Heart right ventricle (tissue), 16 donors: ENCODE measurements at regions not wholly inside any gene's neighbourhood (a gene's known extent, or its start where the extent isn't known, plus 50 kb on each side); places are given as distances from the start of the nearest gene placed in this dataset.

ENCODE experiments used
- ATAC-seq, 8 donors: fragments of 200-7000 bp; cut with Tn5 transposase; one replicate each; pipeline ENCODE4 v1.9.1; 2020; ENCODE audit warnings: mild to moderate bottlenecking in 8 of 8, moderate library complexity in 8 of 8, moderate number of reproducible peaks in 1 of 8
- DNase-seq, 2 donors: peaks; one replicate each; pipeline ENCODE4 v3.0.0-alpha.2; 2020
- H3K27ac ChIP-seq, 10 donors: fragments of 200-600 bp; sonication (generic) in 2 of 10; one replicate each; pipeline versions ENCODE4 v1.5.0 to v1.8.0; 2020 to 2022; ENCODE audit warnings: mild to moderate bottlenecking in 3 of 10
- H3K27me3 ChIP-seq, 7 donors: fragments of 200-600 bp; one replicate each; pipeline ENCODE4 v1.8.0; 2021 to 2022; ENCODE audit warnings: mild to moderate bottlenecking in 2 of 7
- H3K36me3 ChIP-seq, 9 donors: fragments of 200-600 bp; sonication (generic) in 1 of 9; one replicate each; pipeline versions ENCODE4 v1.5.0 to v1.8.0; 2020 to 2022; ENCODE audit warnings: mild to moderate bottlenecking in 2 of 9
- H3K4me1 ChIP-seq, 9 donors: fragments of 200-600 bp; sonication (generic) in 1 of 9; one replicate each; pipeline versions ENCODE4 v1.5.0 to v1.8.0; 2020 to 2022; ENCODE audit warnings: mild to moderate bottlenecking in 4 of 9
- H3K4me3 ChIP-seq, 10 donors: fragments of 200-600 bp; sonication (generic) in 2 of 10; one replicate each; pipeline versions ENCODE4 v1.5.0 to v1.8.0; 2020 to 2022; ENCODE audit warnings: mild to moderate bottlenecking in 7 of 10, moderate library complexity in 2 of 10
- H3K9me3 ChIP-seq, 11 donors: fragments of 200-600 bp in 10 of 11; sonication (generic) in 2 of 11; one replicate each; pipeline versions ENCODE4 v1.5.0 to v1.8.0; 2013 to 2022; ENCODE audit warnings: mild to moderate bottlenecking in 2 of 11, control low read depth in 1 of 11, moderate library complexity in 1 of 11
- CTCF ChIP-seq, 9 donors: fragments of 200-600 bp; sonication (generic) in 2 of 9; IDR thresholded peaks; one replicate each; pipeline versions ENCODE4 v1.5.0 to v1.8.0; 2021 to 2022; ENCODE audit warnings: antibody characterized with exemption in 9 of 9, mild to moderate bottlenecking in 5 of 9, moderate library complexity in 1 of 9
- WGBS, 2 donors: extraction: QIAGEN DNeasy Blood & Tissue Kit; methylation state at CpG; one replicate each; pipeline ENCODE4 v1.1.7; 2013; ENCODE audit warnings: inconsistent platforms in 1 of 2; 5-methylcytosine and 5-hydroxymethylcytosine counted together
- intact Hi-C, 10 donors: fragments of 100-400 bp; cut with DNase I; formaldehyde crosslinking; loops; one replicate each; pipeline versions ENCODE4 v1.11.1 to v1.14.2; 2022
- donor health status: Arrhythmogenic right ventricular cardiomyopathy.
- donor health status: ischemic (EF 13 %, LVEDD 7.1; RV severe dilation, severe dysfunction).
- donor health status: healthy with polysubstance abuse.
- donor health status: DM: no; HTN: yes; CAD: no.
- donor health status: DM: no; HTN: no; CAD: no.
- donor health status: ischemic (EF 25% LVEDD 6.9; RV normal size, moderate dysfunction).
- donor health status: ischemic (EF 25% LVEDD 5.7; RV mildly dilated, moderate dysfunction).
- donor health status: healthy.
- donor health status: DM: yes; HTN: yes; CAD: no.
- donor health status: Ischemic cardiomyopathy.
- donor health status: ischemic (EF 35%, LVEDD 5.7; RV mildly dilated, moderate dysfunction).
- donor health status: nonischemic (EF 11% LVEDD 7.7; RV severe dilation, severe dysfunction).
- donor health status: DM: yes; HTN: yes; CAD: no.
- donor health status: PGD.
- donor health status: ischemic (EF 29% LVEDD 5.4; RV normal size, mild dysfunction).
- donor health status: nonischemic (EF 23%, LVEDD 6.1; RV moderate dilation, normal function).

DNA sequence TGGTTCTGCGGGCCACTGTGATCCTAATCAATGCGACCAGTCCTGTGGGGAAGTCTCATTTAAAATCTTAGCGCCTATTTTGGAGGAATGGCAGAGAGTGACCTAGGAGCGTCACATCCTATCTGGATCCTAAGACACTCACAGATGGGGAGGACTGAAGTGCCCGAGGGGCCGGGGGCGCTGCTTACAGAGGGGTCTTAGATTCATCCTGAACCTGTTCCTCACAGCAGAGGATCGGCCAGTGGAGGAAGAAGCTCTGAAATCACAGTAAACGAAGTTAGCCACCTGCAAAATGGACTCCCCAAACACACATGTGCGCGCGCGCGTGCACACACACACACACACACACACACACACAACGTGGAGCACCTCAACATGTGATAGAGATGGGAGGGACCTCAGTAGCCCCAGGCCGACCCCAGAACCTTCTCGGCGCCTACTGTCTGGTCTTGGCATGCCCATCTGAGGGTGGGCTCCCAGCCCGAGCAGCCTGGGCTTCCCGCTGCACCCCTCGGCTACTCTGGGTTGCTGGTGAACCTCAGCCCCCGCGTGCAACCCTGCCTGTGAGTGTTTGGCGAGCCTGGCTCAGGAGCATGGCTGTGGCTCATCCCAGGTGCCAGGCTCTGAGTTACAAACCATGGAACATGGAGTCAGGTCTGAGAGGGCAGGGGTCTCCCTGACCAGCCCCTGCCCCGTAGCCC, 613.3 kb downstream of the TBC1D22A start:
- DNase-seq (no peak), ATAC-seq (no peak)
- H3K36me3 ChIP-seq = no peaks in the 10 kb centered on the region
- no peaks in the 10 kb centered on the region for H3K4me1 ChIP-seq
- intact Hi-C loops = loop anchor here in 1 of 10 donors (10.0 kb wide), 1 partner anchor 59 kb away; no protein-coding TSS in a partner anchor
- H3K9me3 ChIP-seq = no peaks in the 10 kb centered on the region
- no peak for TF ChIP-seq CTCF (IDR thresholded peaks at IDR 0.05)
- H3K4me3 ChIP-seq = no peak overlapping the region
- H3K27me3 ChIP-seq = peaks cover 0 to 68% (median 33%) of the 10 kb centered on the region in 7 donors
- 72 to 86% methylated on average over 25 of the region's 25 CpGs for WGBS, 2 donors
- H3K27ac ChIP-seq = no peak overlapping the region

DNA sequence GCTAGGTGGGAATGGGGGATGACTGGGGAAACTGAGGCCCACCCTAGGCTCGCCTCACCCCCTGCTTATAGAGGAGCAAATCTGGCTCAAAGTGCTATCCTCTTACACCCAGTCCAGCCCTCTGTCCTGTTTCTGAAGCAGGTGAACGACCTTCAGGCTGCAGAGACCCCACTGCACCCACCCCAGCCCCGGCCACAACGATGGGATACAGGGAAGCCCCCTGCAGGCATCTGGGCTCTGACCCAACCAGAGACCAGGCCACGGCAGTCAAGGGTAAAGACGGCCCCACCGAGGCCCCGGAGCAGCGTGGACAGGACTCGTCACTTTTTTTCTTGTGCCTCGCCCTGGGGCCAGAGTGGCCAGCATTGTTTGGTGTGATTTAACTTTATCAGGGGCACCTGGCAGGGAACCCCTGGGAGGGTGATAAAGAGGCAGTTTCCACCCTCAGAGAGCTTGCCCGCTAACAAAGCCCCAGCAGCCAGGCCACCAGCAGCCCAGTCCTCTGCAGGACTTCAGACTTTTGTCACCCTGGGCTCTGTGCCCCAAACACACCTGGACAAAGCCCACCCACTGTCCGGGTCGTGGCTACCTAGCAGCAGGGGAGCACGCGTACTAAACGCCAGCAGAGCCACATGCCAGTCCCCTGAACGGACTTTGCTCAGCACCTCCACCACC, 612.6 kb downstream of the TBC1D22A start:
- 81 to 82% methylated on average over 18 of the region's 18 CpGs for WGBS, 2 donors
- H3K27me3 ChIP-seq = peaks cover 0 to 69% (median 33%) of the 10 kb centered on the region in 7 donors
- H3K27ac ChIP-seq = no peak overlapping the region
- H3K4me3 ChIP-seq = no peak overlapping the region
- H3K9me3 ChIP-seq = no peaks in the 10 kb centered on the region
- H3K4me1 ChIP-seq = no peaks in the 10 kb centered on the region
- ATAC-seq (no peak), DNase-seq (no peak)
- H3K36me3 ChIP-seq = no peaks in the 10 kb centered on the region
- intact Hi-C loops = loop anchor here in 1 of 10 donors (10.0 kb wide), 1 partner anchor 60 kb away; no protein-coding TSS in a partner anchor
- TF ChIP-seq CTCF (IDR thresholded peaks at IDR 0.05) = no peak

- DNase-seq (no peak), ATAC-seq (no peak)
- Histone ChIP-seq H3K27ac (no peak overlapping the region), H3K9me3 (no peaks in the 10 kb centered on the region), H3K27me3 (peaks cover 0 to 72% (median 33%) of the 10 kb centered on the region in 7 donors), H3K4me3 (no peak overlapping the region), H3K36me3 (no peaks in the 10 kb centered on the region), H3K4me1 (no peaks in the 10 kb centered on the region)
- intact Hi-C loops = loop anchor here in 1 of 10 donors (10.0 kb wide), 1 partner anchor 60 kb away; no protein-coding TSS in a partner anchor
- 85 to 87% methylated on average over 15 of the region's 15 CpGs for WGBS, 2 donors
- no peak for TF ChIP-seq CTCF (IDR thresholded peaks at IDR 0.05)
These were observed 611.9 kb downstream of the TBC1D22A start for GRCh38 chr22:47374273-47374771.

GRCh38 chr22:47373648-47374272, 611.3 kb downstream of the TBC1D22A start:
- Histone ChIP-seq H3K9me3 (no peaks in the 10 kb centered on the region), H3K36me3 (no peaks in the 10 kb centered on the region), H3K27me3 (peaks cover 0 to 77% (median 35%) of the 10 kb centered on the region in 7 donors), H3K4me1 (no peaks in the 10 kb centered on the region), H3K4me3 (no peak overlapping the region), H3K27ac (no peak overlapping the region)
- intact Hi-C loops = loop anchor here in 1 of 10 donors (10.0 kb wide), 1 partner anchor 61 kb away; no protein-coding TSS in a partner anchor
- TF ChIP-seq CTCF (IDR thresholded peaks at IDR 0.05) = no peak
- DNase-seq = no peak
- ATAC-seq = no peak
- WGBS, 2 donors = 76 to 82% methylated on average over 11 to 13 of the region's 13 CpGs
